Stimulated activated CD4-positive, alpha-beta T cell treated with anti-CD3 and anti-CD28 coated beads, Interleukin-15, amount 100 ng/mL, for 24 hours (primary cell): ENCODE measurements at regions not wholly inside any gene's neighbourhood (a gene's known extent, or its start where the extent isn't known, plus 50 kb on each side); places are given as distances from the start of the nearest gene placed in this dataset.
"Not testable (repeated sequence)": the region's sequence is repeated elsewhere in the genome, so short reads cannot be mapped to it uniquely, and the experiment has no call there.

Source experiments
- DNase-seq: peaks from one replicate; pipeline ENCODE4 v3.0.0-alpha.2; 2020

DNA sequence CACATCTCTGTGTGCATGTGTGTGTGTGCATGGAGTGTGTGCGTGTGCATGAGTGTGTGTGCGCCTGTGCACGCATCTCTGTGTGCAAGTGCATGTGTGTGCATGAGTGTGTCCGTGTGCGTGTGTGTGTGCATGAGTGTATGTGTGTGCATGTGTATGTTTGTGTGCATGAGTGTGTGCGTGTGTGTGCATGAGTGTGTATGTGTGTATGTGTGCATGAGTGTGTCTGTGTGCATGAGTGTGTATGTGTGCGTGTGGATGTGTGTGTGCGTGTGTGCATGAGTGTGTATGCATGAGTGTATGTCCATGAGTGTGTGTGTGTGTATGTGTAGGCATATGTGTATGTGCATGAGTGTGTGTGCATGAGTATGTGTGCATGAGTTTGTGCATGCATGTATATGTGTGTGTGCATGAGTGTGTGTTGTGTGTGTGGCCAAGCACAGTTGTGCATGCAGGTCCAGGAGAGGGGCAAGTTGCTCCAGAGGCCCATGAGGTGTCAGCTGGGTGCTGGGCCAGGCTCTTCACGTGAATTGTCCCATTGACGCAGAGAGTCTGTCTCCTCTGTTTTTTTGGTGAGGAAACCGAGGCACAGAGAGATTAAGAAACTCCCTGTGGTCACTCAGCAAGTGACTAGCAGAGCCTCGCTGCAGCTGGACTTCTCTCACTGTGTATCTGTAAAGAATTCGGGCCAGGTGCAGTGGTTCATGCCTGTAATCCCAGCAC is 75.5 kb downstream of the ASB1 start:
- no peak for DNase-seq

- DNase-seq = no peak
Observed at GRCh38 chr2:238502956-238503791, 76.4 kb downstream of the ASB1 start.

DNA sequence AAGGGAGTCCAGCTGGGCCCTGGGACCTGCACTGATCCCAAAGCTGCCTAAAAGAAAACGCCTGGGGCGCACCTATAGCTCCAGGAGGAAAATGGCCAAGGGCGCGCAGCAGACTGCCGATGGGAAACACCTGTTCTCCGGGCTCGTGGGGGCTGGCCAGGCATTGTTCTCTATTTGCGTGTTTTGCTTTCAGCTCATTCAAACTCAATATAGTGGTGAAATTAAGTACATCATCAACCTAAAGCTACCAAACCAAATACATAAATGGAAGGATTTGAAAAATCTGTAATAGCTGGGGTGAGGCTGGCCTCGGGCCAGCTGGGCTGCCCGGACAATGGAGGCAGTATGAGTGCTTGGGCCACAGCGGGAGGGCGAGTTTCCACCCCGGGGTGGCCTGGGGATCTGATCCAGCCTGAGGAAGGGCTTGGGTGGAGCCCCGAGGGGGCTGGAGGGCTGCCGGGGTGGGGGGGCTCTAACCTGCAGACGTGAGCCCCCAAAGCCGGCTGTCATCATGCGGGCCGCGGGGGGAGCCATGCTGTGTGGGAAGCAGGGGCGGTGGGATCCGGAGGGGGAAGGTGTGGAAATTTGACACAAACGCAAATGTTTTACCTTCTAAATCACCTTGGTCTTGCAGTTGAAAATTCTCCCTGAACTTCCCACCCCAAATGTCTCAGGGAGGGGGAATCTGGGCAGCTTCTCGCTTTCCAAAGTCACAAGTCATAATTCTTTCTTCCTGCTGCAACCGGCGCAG is 77.6 kb downstream of the ASB1 start:
- no peak for DNase-seq

- DNase-seq = no peak
Observed at GRCh38 chr2:238505119-238505891, 78.6 kb downstream of the ASB1 start.

- DNase-seq = no peak
Observed at GRCh38 chr2:238505892-238506280, 79.2 kb downstream of the ASB1 start.

- DNase-seq = no peak
Observed at GRCh38 chr2:238506371-238507068, 79.8 kb downstream of the ASB1 start.

DNA sequence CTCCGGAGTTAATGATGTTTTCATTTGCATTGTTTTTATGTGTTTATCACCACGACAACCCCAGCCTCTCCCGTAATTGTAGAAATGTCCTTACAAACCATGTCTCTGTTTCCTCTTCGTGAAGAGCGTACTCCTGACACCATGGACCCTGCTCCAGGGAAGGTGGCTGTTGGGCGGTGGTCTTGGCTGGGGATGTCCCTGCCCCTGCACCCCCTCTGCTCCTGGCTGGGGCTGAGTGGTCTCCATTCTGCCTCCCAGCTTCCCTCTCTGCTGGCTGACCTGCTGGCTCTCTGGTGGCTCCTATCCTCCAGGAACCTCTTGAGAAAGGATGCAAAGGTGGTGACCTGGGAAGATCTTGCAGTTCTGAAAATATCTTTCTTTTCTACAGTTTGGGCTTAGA is 81.1 kb downstream of the ASB1 start:
- DNase-seq = no peak

DNA sequence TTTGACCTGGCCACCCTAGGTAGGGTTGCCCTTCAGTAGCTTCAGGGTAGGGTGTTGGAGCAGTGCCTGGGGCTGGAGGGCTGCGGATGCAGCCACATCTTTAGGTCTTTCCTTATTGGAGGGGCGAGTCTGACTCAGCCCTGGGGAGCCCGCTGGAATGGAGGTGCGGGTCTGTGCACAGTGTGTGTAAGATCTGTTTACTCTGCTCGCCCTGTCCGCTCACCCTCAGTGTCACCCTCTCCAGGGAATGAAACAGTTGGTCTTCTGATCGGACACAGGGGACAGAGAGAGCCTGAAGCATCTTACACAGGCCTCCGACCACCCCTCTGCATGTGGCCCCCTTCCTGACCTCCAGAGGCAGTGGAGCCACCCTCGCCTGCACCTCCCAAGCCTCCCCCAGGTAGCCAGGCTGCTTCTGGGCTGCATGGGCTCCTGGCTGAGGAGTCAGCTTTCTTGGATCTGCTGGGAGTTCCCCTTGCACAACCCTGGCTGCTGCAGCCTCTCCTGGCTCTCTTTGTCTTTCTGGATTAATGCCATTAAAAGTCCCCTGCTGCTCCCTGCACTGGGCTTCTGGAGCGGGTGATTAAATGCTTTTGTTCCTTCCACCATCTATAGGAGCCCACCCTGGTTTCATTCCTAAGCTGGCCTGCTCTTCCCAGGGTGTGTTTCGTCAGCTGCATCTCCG is 82.6 kb downstream of the ASB1 start:
- no peak for DNase-seq

DNA sequence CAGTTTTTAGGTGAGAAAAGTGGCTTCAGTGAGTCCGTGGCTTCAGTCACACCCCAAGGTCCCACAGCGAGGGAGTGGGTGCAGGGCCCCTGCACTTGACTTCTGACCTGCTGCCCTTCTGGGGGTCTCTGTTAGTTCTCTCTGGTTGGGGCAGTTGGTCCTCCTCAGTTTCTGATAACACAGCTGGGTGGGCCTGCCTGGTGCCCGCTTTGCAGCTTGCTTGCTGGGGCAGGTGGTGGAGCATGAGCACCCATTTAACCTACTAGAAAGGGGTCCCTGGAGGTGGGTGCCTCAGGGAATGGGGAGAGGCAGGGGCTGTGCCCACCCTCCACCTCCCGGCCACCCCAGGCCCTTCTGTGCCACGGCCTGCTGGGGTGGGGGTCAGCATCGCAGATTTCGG is 83.2 kb downstream of the ASB1 start:
- no peak for DNase-seq

- no peak for DNase-seq
Observed at GRCh38 chr2:238510911-238511613, 84.3 kb downstream of the ASB1 start.

GRCh38 chr2:238511614-238511950 is 84.9 kb downstream of the ASB1 start:
- DNase-seq = no peak

DNA sequence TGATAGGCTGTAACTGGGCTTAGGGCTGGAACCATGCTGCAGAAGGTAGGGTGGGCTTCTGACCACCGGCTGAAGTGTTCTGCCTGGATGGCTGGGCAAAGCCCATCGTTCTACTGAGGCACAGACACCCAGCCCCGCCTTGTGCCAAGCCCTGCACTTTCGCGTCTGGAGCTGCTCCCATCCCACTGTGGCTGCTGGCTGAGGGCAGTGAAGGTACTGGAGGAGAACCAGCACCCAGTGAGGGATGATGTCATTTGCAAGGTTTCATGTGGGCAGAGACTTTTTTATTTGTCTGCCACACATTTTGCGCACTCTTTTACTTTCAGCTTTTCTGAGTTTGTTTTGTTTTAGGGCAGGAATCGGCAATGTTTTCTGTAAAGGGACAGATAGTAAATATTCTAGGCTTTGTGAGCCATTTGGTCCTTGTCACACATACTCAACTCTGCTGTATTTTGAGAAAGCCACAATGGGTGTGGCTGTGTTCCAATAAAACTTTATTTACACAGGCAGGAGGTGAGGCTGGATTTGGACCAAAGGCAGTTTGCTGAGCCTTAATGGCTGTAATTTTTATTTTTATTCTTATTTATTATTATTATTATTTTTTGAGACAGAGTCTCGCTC is 85.6 kb downstream of the ASB1 start:
- no peak for DNase-seq

DNA sequence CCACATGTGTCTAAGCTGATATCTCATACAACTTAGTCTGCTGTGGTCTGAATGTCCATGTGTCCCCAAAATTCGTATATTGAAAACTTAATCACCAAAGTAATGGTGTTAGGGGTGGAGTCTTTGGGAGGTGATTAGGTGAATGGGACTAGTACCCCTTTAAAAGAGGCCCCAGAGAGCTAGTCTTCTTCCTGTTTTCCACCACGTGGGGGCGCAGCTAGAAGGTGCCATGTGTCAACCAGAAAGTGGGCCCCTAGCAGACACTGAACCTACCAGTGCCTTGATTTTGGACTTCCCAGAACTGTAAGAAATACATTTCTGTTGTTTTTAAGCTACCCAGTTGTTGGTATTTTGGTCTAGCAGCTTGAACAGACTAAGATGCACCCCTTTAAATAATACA is 86.6 kb downstream of the ASB1 start:
- DNase-seq = peak; percentile 54

- DNase-seq = not testable (repeated sequence)
Observed at GRCh38 chr2:238514024-238514423, 87.3 kb downstream of the ASB1 start.

GRCh38 chr2:238515377-238515776 is 88.7 kb downstream of the ASB1 start:
- DNase-seq = no peak

- DNase-seq = no peak
Observed at GRCh38 chr2:238517209-238517608, 90.5 kb downstream of the ASB1 start.

- DNase-seq = no peak
Observed at GRCh38 chr2:238518172-238518820, 91.6 kb downstream of the ASB1 start.

DNA sequence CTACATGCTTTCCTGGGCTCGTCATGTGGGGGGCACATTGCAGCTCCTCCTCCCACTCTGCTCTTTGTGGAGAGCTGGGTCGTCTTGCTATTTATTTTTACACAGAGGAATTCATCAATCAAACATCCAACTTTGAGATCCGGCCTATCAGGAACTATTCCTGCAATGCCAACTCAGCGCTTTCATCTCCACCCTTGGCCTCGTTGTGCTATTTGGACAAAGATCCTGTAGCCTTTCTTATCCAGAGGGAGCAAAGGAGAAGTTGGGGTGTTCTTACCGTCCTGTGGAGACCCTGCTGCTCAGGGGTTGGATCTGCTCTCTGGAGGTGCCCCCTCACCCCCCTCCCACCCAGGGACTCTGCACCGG is 92.1 kb downstream of the ASB1 start:
- DNase-seq = no peak

DNA sequence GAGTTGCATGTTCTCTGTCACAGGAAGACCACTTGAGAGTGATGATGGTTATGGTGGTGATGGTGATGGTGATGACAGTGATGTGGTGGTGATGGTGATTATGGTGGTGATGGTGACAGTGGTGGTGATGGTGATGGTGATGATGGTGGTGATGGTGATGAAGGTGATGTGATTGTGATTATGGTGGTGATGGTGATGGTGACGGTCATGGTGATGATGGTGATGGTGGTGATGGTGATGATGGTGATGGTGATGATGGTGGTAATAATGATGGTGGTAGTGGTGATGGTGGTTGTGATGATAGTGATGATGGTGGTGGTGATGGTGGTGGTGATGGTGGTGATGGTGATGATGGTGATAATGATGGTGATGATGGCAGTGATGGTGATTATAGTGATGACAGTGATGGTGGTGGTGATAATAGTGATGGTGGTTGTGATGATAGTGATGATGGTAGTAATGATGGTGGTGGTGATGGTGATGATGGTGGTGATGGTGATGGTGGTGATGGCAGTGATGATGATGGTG is 93.7 kb downstream of the ASB1 start:
- DNase-seq = no peak

DNA sequence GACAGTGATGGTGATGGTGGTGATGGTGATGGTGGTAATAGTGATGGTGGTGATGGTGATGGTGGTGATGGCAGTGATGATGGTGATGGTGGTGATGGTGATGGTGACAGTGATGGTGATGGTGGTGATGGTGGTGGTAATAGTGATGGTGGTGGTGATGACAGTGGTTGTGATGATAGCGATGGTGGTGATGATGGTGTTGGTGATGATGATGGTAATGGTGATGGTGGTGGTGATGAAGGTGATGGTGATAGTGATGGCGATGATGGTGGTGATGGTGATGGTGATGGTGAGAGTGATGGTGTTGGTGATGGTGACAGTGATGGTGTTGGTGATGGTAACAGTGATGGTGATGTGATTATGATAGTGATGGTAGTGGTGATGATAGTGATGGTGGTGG is 94.3 kb downstream of the ASB1 start:
- no peak for DNase-seq
